ENCODE measurements at regions not wholly inside any gene's neighbourhood (a gene's known extent, or its start where the extent isn't known, plus 50 kb on each side); places are given as distances from the start of the nearest gene placed in this dataset.

- ATAC-seq (replicated peaks; ENCODE audit: extremely low read depth, poor library complexity, severe bottlenecking) (no peak), DNase-seq (ENCODE audit: low spot score in 2 of 2) (no peak)
- Mint-ChIP-seq H3K4me3 (no peak overlapping the region), H3K27ac (ENCODE audit: low read depth) (no peak overlapping the region), H3K9me3 (peaks cover 6% of the 10 kb centered on the region), H3K27me3 (no peaks in the 10 kb centered on the region), H3K4me1 (no peaks in the 10 kb centered on the region), H3K36me3 (ENCODE audit: insufficient read depth) (peaks cover 1% of the 10 kb centered on the region)
These were observed 1047.6 kb upstream of the FANCL start for GRCh38 chr2:59288771-59289170.

- Mint-ChIP-seq H3K4me3 (no peak overlapping the region), H3K27ac (ENCODE audit: low read depth) (no peak overlapping the region), H3K27me3 (no peaks in the 10 kb centered on the region), H3K4me1 (no peaks in the 10 kb centered on the region), H3K9me3 (peaks cover 3% of the 10 kb centered on the region), H3K36me3 (ENCODE audit: insufficient read depth) (peaks cover 1% of the 10 kb centered on the region)
- DNase-seq (ENCODE audit: low spot score in 2 of 2) (no peak), ATAC-seq (replicated peaks; ENCODE audit: extremely low read depth, poor library complexity, severe bottlenecking) (no peak)
These were observed 1041.4 kb upstream of the FANCL start for GRCh38 chr2:59282374-59283057.

- ATAC-seq (replicated peaks; ENCODE audit: extremely low read depth, poor library complexity, severe bottlenecking) (no peak), DNase-seq (ENCODE audit: low spot score in 2 of 2) (no peak)
- Mint-ChIP-seq H3K27ac (ENCODE audit: low read depth) (no peak overlapping the region), H3K4me1 (no peaks in the 10 kb centered on the region), H3K36me3 (ENCODE audit: insufficient read depth) (no peaks in the 10 kb centered on the region), H3K9me3 (peaks cover 15% of the 10 kb centered on the region), H3K27me3 (no peaks in the 10 kb centered on the region), H3K4me3 (no peak overlapping the region)
These were observed 1036.5 kb upstream of the FANCL start for GRCh38 chr2:59277671-59278070.

DNA sequence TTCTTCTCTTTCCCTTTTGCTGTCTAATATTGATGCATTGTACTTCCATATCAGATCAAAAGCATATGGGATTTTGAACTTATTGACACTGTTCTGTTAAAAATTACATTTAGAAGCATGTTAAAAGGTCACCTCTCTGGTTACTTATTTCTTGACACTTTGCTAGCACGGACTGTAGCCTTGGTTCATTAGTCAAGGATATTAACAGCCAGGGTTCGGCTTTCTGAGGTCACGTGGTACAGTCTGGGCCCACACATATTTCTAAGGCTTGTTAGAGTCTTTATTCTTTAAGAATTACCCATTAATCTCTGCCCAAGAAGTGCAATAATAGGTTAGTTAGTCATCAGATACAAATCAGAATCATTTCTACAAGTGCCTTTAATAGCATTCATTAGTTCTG, 1035.8 kb upstream of the FANCL start:
- no peaks in the 10 kb centered on the region for H3K4me1 Mint-ChIP-seq
- H3K27me3 Mint-ChIP-seq = no peaks in the 10 kb centered on the region
- no peaks in the 10 kb centered on the region for H3K36me3 Mint-ChIP-seq (ENCODE audit: insufficient read depth)
- no peak overlapping the region for H3K27ac Mint-ChIP-seq (ENCODE audit: low read depth)
- H3K4me3 Mint-ChIP-seq = no peak overlapping the region
- DNase-seq (ENCODE audit: low spot score in 2 of 2) (no peak), ATAC-seq (replicated peaks; ENCODE audit: extremely low read depth, poor library complexity, severe bottlenecking) (no peak)
- peaks cover 15% of the 10 kb centered on the region for H3K9me3 Mint-ChIP-seq

GRCh38 chr2:59276033-59276432, 1034.9 kb upstream of the FANCL start:
- Mint-ChIP-seq H3K27me3 (no peaks in the 10 kb centered on the region), H3K4me3 (no peak overlapping the region), H3K27ac (ENCODE audit: low read depth) (no peak overlapping the region), H3K36me3 (ENCODE audit: insufficient read depth) (no peaks in the 10 kb centered on the region), H3K9me3 (peaks cover 15% of the 10 kb centered on the region), H3K4me1 (no peaks in the 10 kb centered on the region)
- ATAC-seq (replicated peaks; ENCODE audit: extremely low read depth, poor library complexity, severe bottlenecking) = no peak
- DNase-seq (ENCODE audit: low spot score in 2 of 2) = no peak

DNA sequence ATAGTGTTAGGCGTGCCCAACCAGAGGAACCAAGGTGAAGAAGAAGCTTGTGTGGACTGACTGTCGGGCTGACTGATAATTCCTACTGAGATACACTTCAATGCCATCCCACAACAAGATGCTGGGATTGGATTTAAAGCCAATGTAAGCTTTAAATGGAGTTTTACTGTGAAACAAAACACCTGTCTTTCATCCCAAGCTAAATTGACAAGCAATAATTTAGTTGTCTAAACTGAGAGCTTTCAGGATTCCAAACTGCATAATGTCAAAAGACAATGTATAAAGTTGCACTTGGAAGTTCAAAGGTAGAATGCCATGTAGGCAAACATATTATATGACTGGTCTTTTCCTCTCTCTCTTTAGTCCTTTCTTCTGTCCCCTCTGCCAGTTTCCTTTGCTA, 1025.3 kb upstream of the FANCL start:
- no peak for ATAC-seq (replicated peaks; ENCODE audit: extremely low read depth, poor library complexity, severe bottlenecking)
- H3K4me1 Mint-ChIP-seq = no peaks in the 10 kb centered on the region

GRCh38 chr2:59259913-59260312, 1018.8 kb upstream of the FANCL start:
- Mint-ChIP-seq H3K36me3 (ENCODE audit: insufficient read depth) (no peaks in the 10 kb centered on the region), H3K9me3 (peaks cover 6% of the 10 kb centered on the region)
- no peak for ATAC-seq (replicated peaks; ENCODE audit: extremely low read depth, poor library complexity, severe bottlenecking)

More for the DNA sequence above, 1025.3 kb upstream of the FANCL start:
- Mint-ChIP-seq H3K27me3 (no peaks in the 10 kb centered on the region), H3K27ac (ENCODE audit: low read depth) (no peak overlapping the region), H3K9me3 (peaks cover 6% of the 10 kb centered on the region), H3K36me3 (ENCODE audit: insufficient read depth) (no peaks in the 10 kb centered on the region), H3K4me3 (no peak overlapping the region)
- DNase-seq (ENCODE audit: low spot score in 2 of 2) = no peak

GRCh38 chr2:59256290-59256689, 1015.2 kb upstream of the FANCL start:
- Mint-ChIP-seq H3K27ac (ENCODE audit: low read depth) (no peak overlapping the region), H3K4me1 (no peaks in the 10 kb centered on the region), H3K27me3 (no peaks in the 10 kb centered on the region), H3K9me3 (no peaks in the 10 kb centered on the region), H3K4me3 (no peak overlapping the region), H3K36me3 (ENCODE audit: insufficient read depth) (no peaks in the 10 kb centered on the region)
- no peak for ATAC-seq (replicated peaks; ENCODE audit: extremely low read depth, poor library complexity, severe bottlenecking)
- no peak for DNase-seq (ENCODE audit: low spot score in 2 of 2)

More at GRCh38 chr2:59259913-59260312, 1018.8 kb upstream of the FANCL start:
- no peak for DNase-seq (ENCODE audit: low spot score in 2 of 2)
- Mint-ChIP-seq H3K27me3 (no peaks in the 10 kb centered on the region), H3K4me3 (no peak overlapping the region), H3K4me1 (no peaks in the 10 kb centered on the region), H3K27ac (ENCODE audit: low read depth) (no peak overlapping the region)

- H3K27ac Mint-ChIP-seq (ENCODE audit: low read depth) = no peak overlapping the region
- H3K4me1 Mint-ChIP-seq = no peaks in the 10 kb centered on the region
These were observed 1013.2 kb upstream of the FANCL start for GRCh38 chr2:59254279-59254678.

DNA sequence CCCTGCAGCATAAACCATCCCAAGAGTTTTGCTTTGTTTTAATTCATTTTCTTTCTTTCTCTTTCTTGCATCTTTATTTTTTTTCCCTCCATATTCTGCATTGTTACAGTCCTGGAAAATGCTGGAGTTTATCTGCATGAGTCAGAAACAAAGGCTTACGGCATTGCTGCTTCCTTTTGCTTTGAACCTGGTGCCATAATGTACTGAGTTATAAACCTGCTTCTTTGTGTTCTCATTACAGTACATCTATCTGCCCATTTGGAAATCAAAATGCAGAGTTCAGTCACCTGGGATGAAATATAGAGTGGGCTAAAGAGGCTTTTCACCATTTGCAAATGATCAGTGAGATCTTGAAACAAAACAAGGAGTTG, 1009.2 kb upstream of the FANCL start:
- ATAC-seq (replicated peaks; ENCODE audit: extremely low read depth, poor library complexity, severe bottlenecking) = no peak
- DNase-seq (ENCODE audit: low spot score in 2 of 2) = no peak
- no peaks in the 10 kb centered on the region for H3K4me1 Mint-ChIP-seq
- H3K36me3 Mint-ChIP-seq (ENCODE audit: insufficient read depth) = no peaks in the 10 kb centered on the region
- peaks cover 19% of the 10 kb centered on the region for H3K9me3 Mint-ChIP-seq
- no peaks in the 10 kb centered on the region for H3K27me3 Mint-ChIP-seq
- H3K4me3 Mint-ChIP-seq = no peak overlapping the region
- no peak overlapping the region for H3K27ac Mint-ChIP-seq (ENCODE audit: low read depth)

More at GRCh38 chr2:59254279-59254678, 1013.2 kb upstream of the FANCL start:
- DNase-seq (ENCODE audit: low spot score in 2 of 2) (no peak), ATAC-seq (replicated peaks; ENCODE audit: extremely low read depth, poor library complexity, severe bottlenecking) (no peak)
- Mint-ChIP-seq H3K27me3 (no peaks in the 10 kb centered on the region), H3K4me3 (no peak overlapping the region), H3K9me3 (no peaks in the 10 kb centered on the region), H3K36me3 (ENCODE audit: insufficient read depth) (no peaks in the 10 kb centered on the region)

DNA sequence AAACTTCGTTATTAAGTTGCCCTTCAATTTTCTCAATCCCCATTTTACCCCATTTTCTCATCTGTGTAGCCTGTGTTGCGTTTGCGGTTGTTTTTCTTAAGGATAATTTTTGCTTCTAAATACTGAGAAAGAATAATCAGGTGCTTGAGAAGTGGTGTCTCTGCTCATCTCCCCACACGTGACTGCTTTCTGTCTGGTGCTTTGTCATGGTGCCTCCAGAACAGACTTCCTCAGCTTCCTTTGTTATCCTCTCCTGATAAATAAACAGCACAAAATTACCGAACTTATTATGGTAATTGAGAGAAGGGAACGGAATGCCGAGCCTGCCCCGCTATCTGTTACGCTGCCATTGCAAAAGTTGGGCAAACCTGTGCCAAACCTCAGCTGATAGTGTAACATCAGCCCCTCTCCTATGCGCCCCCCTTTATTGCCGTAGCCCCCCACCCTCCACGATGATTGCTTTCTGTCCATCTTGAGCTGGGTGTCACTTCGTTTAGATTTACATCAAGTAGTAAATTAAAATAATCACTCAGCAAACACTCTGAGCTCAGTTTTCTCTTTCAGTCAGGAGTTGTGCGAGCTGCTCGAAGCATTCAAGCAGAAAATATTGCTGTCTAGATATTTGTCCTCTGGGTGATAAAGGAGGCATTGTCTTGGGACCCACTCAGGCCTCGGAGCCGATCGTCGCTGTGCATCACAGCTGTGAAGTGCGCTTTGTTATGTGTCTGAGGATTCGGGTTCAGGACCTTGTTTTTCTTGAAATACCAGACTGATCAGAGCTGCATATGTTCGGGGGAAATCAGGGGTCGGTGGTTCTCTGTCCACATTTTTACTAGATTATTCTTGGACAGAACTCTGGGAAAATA, 1008.5 kb upstream of the FANCL start:
- DNase-seq (ENCODE audit: low spot score in 2 of 2) (no peak), ATAC-seq (replicated peaks; ENCODE audit: extremely low read depth, poor library complexity, severe bottlenecking) (no peak)
- Mint-ChIP-seq H3K27ac (ENCODE audit: low read depth) (no peak overlapping the region), H3K27me3 (no peaks in the 10 kb centered on the region), H3K4me1 (no peaks in the 10 kb centered on the region), H3K9me3 (peaks cover 21% of the 10 kb centered on the region), H3K4me3 (no peak overlapping the region), H3K36me3 (ENCODE audit: insufficient read depth) (no peaks in the 10 kb centered on the region)

DNA sequence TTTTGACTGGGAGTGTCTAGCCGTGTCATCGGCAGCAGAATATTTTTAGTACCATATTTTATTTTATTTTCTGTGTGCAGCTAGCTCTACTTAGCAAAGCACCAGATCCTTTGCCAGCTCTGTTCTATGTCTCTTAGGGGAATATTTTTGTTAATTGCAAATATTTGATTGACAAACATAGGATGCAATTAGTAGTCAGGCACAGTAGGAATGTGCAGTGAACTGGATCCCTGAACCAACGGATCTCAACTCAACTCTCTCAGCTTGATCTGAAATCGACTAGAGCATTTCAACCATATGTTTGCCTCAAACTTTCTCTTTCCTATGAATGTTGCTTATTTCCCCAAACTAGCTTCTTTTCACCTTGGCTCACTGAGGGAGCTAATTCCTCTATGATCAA, 998.0 kb upstream of the FANCL start:
- no peaks in the 10 kb centered on the region for H3K4me1 Mint-ChIP-seq
- ATAC-seq (replicated peaks; ENCODE audit: extremely low read depth, poor library complexity, severe bottlenecking) = no peak
- H3K36me3 Mint-ChIP-seq (ENCODE audit: insufficient read depth) = peaks cover 2% of the 10 kb centered on the region
- H3K27ac Mint-ChIP-seq (ENCODE audit: low read depth) = no peak overlapping the region
- peaks cover 17% of the 10 kb centered on the region for H3K9me3 Mint-ChIP-seq
- no peak for DNase-seq (ENCODE audit: low spot score in 2 of 2)
- H3K27me3 Mint-ChIP-seq = no peaks in the 10 kb centered on the region
- no peak overlapping the region for H3K4me3 Mint-ChIP-seq

- Mint-ChIP-seq H3K4me1 (no peaks in the 10 kb centered on the region), H3K36me3 (ENCODE audit: insufficient read depth) (peaks cover 2% of the 10 kb centered on the region), H3K27ac (ENCODE audit: low read depth) (no peak overlapping the region), H3K9me3 (peaks cover 17% of the 10 kb centered on the region), H3K27me3 (no peaks in the 10 kb centered on the region), H3K4me3 (no peak overlapping the region)
- ATAC-seq (replicated peaks; ENCODE audit: extremely low read depth, poor library complexity, severe bottlenecking) = no peak
- no peak for DNase-seq (ENCODE audit: low spot score in 2 of 2)
These were observed 996.2 kb upstream of the FANCL start for GRCh38 chr2:59237311-59237710.
